Progenitor cell of endocrine pancreas (in vitro differentiated cells): ENCODE measurements at regions not wholly inside any gene's neighbourhood (a gene's known extent, or its start where the extent isn't known, plus 50 kb on each side); places are given as distances from the start of the nearest gene placed in this dataset.

Source experiments
- DNase-seq: peaks from one replicate; pipeline ENCODE4 v3.0.0; 2021; ENCODE audit warnings: low spot score; ENCODE audit not compliant: unreplicated experiment
- H3K27ac Mint-ChIP-seq: 2 replicates; pipeline ENCODE4 v1.8.0; 2021; ENCODE audit warnings: mild to moderate bottlenecking, moderate library complexity, mixed read lengths
- H3K27me3 Mint-ChIP-seq: 2 replicates; pipeline ENCODE4 v1.8.0; 2021; ENCODE audit warnings: mixed read lengths
- H3K36me3 Mint-ChIP-seq: 2 replicates; pipeline ENCODE4 v1.8.0; 2022; ENCODE audit warnings: mixed read lengths; ENCODE audit not compliant: insufficient read depth
- H3K4me1 Mint-ChIP-seq: 2 replicates; pipeline ENCODE4 v1.8.0; 2021; ENCODE audit warnings: low read depth, mixed read lengths
- H3K4me3 Mint-ChIP-seq: 2 replicates; pipeline ENCODE4 v1.8.0; 2021; ENCODE audit warnings: low read depth, mild to moderate bottlenecking, moderate library complexity, mixed read lengths
- H3K9me3 Mint-ChIP-seq: 2 replicates; pipeline ENCODE4 v1.8.0; 2021; ENCODE audit warnings: low read depth, mixed read lengths
- CTCF ChIP-seq: fragments of 200-600 bp; sonication (generic); IDR thresholded peaks from one replicate; pipeline ENCODE4 v1.5.0; 2021; ENCODE audit warnings: antibody characterized with exemption, mild to moderate bottlenecking; ENCODE audit not compliant: unreplicated experiment

GRCh38 chr18:37754141-37754540 is 188.5 kb upstream of the CELF4 start:
- Mint-ChIP-seq H3K27me3 (peaks cover 4% of the 10 kb centered on the region), H3K4me1 (no peaks in the 10 kb centered on the region), H3K27ac (no peak overlapping the region), H3K9me3 (no peaks in the 10 kb centered on the region), H3K36me3 (no peaks in the 10 kb centered on the region), H3K4me3 (no peak overlapping the region)
- no peak for TF ChIP-seq CTCF
- DNase-seq = no peak

- no peak for DNase-seq
- no peak for TF ChIP-seq CTCF
- no peak overlapping the region for H3K4me3 Mint-ChIP-seq
- H3K4me1 Mint-ChIP-seq = peaks cover 1% of the 10 kb centered on the region
- peaks cover 2% of the 10 kb centered on the region for H3K27me3 Mint-ChIP-seq
- H3K27ac Mint-ChIP-seq = no peak overlapping the region
- no peaks in the 10 kb centered on the region for H3K9me3 Mint-ChIP-seq
- H3K36me3 Mint-ChIP-seq = no peaks in the 10 kb centered on the region
Observed at GRCh38 chr18:37742436-37742835, 176.8 kb upstream of the CELF4 start.

- H3K27me3 Mint-ChIP-seq = peaks cover 2% of the 10 kb centered on the region
- no peak overlapping the region for H3K27ac Mint-ChIP-seq
- no peak overlapping the region for H3K4me3 Mint-ChIP-seq
- TF ChIP-seq CTCF = no peak
- H3K9me3 Mint-ChIP-seq = no peaks in the 10 kb centered on the region
- no peak for DNase-seq
- no peaks in the 10 kb centered on the region for H3K36me3 Mint-ChIP-seq
- no peaks in the 10 kb centered on the region for H3K4me1 Mint-ChIP-seq
Observed at GRCh38 chr18:37741032-37741623, 175.5 kb upstream of the CELF4 start.

GRCh38 chr18:37734406-37734805 is 168.8 kb upstream of the CELF4 start:
- DNase-seq = no peak
- Mint-ChIP-seq H3K27me3 (no peaks in the 10 kb centered on the region), H3K27ac (no peak overlapping the region), H3K9me3 (no peaks in the 10 kb centered on the region), H3K36me3 (no peaks in the 10 kb centered on the region), H3K4me1 (no peaks in the 10 kb centered on the region), H3K4me3 (no peak overlapping the region)
- no peak for TF ChIP-seq CTCF

- no peaks in the 10 kb centered on the region for H3K9me3 Mint-ChIP-seq
- DNase-seq = no peak
- no peak overlapping the region for H3K4me3 Mint-ChIP-seq
- H3K4me1 Mint-ChIP-seq = peaks cover 1% of the 10 kb centered on the region
- H3K27me3 Mint-ChIP-seq = no peaks in the 10 kb centered on the region
- H3K36me3 Mint-ChIP-seq = no peaks in the 10 kb centered on the region
- no peak for TF ChIP-seq CTCF
- H3K27ac Mint-ChIP-seq = no peak overlapping the region
Observed at GRCh38 chr18:37729716-37730115, 164.1 kb upstream of the CELF4 start.
